ENCODE measurements at regions not wholly inside any gene's neighbourhood (a gene's known extent, or its start where the extent isn't known, plus 50 kb on each side); places are given as distances from the start of the nearest gene placed in this dataset.
"Not testable (repeated sequence)": the region's sequence is repeated elsewhere in the genome, so short reads cannot be mapped to it uniquely, and the experiment has no call there.

DNA sequence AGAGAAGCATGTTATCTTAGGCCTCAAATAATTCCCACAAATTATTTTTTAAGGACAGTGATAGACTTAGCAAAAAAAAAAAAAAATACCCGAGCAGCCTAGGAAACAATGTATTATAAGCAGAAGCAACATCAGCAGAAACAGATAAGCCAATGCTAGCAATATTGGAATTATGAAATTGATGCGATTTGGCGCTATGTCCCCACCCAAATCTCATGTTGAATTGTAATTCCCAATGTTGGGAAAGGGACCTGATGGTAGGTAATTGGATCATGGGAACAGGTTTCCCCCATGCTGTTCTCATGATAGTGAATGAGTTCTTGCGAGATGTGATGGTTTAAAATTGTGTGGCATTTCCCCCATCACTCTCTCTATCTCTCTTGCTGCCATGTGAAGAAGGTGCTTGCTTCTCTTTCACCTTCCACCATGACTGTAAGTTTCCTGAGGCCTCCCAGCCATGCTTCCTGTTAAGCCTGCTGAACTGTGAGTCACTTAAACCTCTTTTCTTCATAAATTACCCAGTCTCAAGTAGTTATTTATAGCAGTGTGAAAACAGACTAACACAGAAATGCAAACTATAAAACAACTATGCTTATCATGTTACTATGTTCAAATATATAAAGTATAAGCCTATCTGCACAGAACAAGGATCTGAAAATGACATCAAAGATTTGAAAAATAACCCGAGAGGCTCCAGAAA lies 75.6 kb upstream of the HIVEP3 start:
- DNase-seq: no peak

DNA sequence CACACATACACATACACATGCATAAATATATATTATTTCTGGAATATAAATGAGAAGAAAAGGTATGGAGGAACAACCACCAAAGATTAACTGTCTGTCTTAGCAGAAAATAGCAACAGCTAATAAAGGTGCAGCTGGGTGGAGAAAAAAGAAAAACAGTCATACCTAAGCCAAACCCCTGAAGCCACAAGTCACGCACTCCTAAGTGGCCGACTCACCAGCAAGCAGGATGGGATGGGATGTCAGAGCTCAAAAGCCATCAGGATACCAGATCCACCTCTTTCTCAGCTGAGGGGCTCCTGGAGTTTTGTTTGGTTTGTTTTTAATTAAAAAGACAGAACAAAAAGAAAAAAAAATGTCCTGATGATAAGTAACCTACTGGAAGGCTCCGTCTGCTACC lies 64.7 kb upstream of the HIVEP3 start:
- no peak for DNase-seq

DNA sequence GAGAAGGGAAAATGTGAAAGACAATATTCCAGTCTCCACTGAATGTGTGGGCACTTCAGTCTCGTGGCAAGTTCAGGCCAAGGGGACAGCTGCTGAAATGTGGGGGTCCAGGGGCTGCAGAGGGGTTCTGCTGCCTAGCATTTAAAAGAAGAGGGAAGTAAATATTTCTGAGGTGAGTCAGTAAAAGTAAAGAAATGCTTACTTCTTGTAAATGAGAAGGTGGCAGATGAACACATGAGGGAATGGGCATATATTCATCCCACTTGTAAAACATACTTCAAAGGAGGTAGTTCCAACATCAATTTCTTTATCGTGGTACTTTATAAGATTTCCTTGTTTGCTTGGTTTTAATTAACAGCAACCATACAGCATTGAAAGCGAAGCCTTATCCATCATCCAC lies 63.1 kb upstream of the HIVEP3 start:
- no peak for DNase-seq

DNA sequence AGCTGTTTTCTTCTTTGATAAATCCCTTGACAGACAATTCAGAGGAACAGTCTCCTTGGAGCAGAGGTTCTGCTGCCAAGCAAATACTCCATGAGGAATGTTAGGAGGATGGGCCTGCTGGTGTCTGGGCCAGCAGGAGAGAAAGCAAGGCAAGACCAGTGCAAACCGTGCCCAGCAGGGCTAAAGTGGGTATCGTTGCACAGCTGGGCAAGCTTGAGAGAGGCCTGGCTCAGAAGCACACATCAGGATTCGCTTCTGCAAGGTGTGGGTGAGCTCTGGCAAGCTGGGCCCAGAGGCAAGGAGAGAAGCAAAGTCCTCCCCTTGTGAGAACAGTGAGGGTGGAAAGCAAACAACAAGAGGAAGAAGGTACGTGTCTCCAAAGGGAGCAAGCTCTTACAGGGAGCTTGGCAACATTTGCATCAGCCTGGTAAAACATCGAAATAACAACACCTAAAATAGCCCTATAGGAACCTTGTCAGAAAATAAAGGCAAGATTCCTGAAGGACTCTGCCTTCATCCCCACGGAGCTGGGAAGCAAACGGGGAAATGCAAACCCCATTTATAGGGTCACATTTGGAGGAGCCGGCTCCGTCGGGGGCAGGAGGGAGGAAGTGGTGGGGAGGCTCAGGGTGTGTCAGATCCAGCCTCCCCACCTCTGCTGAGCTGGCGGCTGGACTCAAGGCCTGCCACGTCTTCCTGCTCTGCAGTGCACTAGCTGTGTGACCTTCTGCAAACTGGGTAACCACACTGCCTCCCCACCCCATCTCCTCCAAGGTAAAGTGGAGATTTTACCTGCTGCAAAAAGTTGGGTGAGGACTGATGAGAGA lies 62.3 kb upstream of the HIVEP3 start:
- DNase-seq: no peak

DNA sequence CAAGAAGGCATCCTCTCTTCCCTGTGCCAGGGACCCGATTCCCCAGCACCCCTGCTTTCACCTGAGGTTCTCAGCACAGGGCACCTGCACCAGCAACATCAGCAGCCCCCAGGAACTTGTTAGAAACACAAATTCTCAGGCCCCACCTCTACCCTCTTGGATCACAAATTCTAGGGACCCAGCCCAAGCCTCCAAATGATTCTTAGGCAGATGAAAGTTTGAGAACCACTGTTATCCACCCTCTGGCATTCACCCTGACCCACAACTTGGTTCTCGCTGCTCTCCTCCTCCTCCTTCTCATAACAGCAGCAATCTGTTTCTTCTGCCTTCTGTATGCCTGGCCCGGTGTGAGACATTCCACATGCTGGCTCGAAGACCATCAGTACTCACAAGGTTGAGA lies 60.3 kb upstream of the HIVEP3 start:
- DNase-seq: no peak

DNA sequence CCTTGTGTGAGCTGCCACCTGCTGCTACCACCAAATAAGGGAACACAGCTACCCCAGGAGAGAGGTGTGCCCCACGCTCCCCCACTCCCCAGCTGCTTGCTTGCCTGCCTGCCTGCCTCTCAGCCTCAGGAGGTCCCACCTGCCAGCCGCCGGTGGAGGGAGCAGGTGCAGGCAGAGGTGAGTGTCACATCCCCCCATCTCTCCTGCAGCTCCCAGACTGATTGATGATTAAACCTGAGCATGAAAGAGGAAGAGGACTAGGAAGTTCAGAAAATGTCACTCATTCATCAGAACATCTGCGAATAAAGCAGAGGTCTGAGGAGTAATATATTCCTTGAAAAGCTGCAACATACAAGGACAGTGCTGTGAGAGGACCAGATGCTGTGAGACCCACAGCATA lies 58.6 kb upstream of the HIVEP3 start:
- DNase-seq: no peak

DNA sequence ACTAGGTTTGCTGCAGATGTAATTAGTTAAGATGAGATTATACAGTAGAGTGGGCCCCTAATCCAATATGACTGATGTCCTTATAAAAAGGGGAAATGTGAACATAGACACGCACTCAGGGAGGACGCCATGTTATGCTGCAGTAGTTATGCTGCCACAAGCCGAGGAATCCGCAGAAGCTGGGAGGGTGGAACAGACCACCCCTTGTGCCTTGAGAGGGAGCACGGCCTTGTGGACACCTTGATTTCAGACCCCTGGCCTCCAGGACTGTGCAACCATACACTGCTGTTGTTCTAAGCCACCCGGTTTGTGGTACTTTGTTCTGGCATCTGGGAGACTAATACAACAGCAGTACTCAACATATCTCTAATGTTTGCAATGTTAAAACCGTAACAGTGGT lies 57.9 kb upstream of the HIVEP3 start:
- no peak for DNase-seq

DNA sequence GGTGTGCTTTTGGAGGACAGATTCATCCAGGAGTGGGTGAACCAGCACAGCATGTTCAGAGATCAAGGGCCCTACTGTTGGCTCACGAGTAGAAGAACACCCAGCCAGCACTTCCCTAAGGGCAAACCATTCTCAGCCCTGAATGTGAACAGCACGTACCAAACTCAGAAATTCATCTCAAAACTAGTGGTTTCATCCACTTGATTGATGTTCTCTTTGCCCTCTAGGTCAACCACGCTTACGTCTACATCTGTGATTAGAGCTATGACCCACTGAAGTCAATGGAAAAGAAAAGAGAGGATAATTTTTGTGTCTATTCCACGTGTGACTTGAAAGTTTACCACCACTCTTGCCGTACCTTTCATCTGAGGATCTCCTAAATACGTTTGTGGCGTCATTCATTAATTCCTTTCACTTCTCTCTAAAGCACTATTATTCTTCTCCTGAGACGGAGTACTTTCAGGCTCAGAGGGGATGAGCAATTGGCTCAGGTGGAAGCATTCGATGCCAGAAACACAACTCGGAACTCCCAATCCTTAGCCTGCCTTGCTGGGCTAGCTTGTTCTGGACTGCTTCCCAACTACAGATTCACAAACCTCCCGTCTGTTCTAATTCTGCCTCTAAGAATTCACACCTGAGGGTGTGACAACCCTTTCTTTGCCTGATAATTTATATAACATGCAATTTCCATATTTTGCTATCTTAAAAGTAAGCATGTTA lies 57.3 kb upstream of the HIVEP3 start:
- DNase-seq: no peak

DNA sequence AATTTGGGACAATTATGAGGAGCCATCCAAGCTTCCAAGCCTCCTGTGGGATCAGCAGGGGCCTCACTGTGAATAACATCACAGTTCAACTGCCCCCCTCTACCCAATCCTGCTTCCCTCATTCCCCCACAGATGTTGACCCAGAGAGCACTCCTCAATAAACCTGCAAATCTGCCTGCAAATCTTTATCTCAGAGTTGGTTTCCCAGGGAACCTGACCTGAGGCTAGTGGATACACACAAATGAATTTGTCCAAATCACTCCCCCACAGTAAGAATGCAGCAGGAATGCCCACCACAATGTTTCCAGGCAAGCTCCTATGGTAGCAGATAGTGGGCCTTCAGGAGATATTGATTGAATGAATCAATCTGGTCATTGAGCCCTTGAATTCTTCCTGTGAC lies 56.4 kb upstream of the HIVEP3 start:
- no peak for DNase-seq

DNA sequence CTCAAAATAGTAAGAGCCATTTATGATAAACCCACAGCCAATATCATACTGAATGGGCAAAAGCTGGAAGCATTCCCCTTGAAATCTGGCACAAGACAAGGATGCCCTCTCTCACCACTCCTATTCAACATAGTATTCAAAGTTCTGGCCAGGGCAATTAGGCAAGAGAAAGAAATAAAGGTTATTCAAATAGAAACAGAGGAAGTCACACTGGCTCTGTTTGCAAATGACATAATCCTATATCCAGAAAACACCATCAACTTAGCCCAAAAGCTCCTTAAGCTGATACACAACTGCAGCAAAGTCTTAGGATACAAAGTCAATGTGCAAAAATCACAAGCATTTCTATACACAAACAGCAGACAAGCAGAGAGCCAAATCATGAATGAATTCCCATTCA lies 49.8 kb upstream of the HIVEP3 start:
- DNase-seq: not testable (repeated sequence)

Measured in amygdala (tissue), 56 donors.